Transverse colon (tissue), 3 donors: ENCODE measurements at regions not wholly inside any gene's neighbourhood (a gene's known extent, or its start where the extent isn't known, plus 50 kb on each side); places are given as distances from the start of the nearest gene placed in this dataset.

Source experiments
- POLR2A ChIP-seq: fragments of 450-650 bp; IDR thresholded peaks from one replicate; pipeline ENCODE4 v1.6.1; 2016; ENCODE audit warnings: antibody characterized with exemption, mild to moderate bottlenecking, moderate library complexity
- TF ChIP-seq, protein P1 (sequence below), 5 experiments: fragments of 200-600 bp in 3 of 5; fragments of 450-650 bp in 2 of 5; sonication (generic) in 3 of 5; IDR thresholded peaks; 1 replicate in 2 of 5; 2 replicates in 3 of 5; pipeline ENCODE4 v1.5.1; 2016 to 2017; ENCODE audit warnings: antibody characterized with exemption in 5 of 5, inconsistent platforms in 3 of 5, mild to moderate bottlenecking in 2 of 5, moderate library complexity in 1 of 5

GRCh38 chr2:215191477-215191876 lies 53.1 kb upstream of the ABCA12 start:
- TF ChIP-seq POLR2A = no peak
- TF ChIP-seq, protein P1, sequence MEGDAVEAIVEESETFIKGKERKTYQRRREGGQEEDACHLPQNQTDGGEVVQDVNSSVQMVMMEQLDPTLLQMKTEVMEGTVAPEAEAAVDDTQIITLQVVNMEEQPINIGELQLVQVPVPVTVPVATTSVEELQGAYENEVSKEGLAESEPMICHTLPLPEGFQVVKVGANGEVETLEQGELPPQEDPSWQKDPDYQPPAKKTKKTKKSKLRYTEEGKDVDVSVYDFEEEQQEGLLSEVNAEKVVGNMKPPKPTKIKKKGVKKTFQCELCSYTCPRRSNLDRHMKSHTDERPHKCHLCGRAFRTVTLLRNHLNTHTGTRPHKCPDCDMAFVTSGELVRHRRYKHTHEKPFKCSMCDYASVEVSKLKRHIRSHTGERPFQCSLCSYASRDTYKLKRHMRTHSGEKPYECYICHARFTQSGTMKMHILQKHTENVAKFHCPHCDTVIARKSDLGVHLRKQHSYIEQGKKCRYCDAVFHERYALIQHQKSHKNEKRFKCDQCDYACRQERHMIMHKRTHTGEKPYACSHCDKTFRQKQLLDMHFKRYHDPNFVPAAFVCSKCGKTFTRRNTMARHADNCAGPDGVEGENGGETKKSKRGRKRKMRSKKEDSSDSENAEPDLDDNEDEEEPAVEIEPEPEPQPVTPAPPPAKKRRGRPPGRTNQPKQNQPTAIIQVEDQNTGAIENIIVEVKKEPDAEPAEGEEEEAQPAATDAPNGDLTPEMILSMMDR (IDR thresholded peaks at IDR 0.05) = no peak
